HCT116 (cell line): ENCODE measurements at regions not wholly inside any gene's neighbourhood (a gene's known extent, or its start where the extent isn't known, plus 50 kb on each side); places are given as distances from the start of the nearest gene placed in this dataset.

ENCODE experiments used
- ATAC-seq: fragments of 200-7000 bp; cut with Tn5 transposase; 2 replicates; pipeline ENCODE4 v1.9.1; 2020; ENCODE audit warnings: mild to moderate bottlenecking, moderate library complexity
- BruUV-seq: library from RNA; stranded (reverse); fragments of 400-500 nt; replicated peaks from 2 replicates; lab custom pipeline; 2021; lab: Mats Ljungman, UMichigan
- CTCF ChIA-PET: fragments of 300-600 bp; sonication (Branson Sonifier 250); formaldehyde crosslinking; loops from one replicate; lab custom pipeline; 2021; ENCODE audit warnings: antibody characterized with exemption; lab: Charles Lee
- POLR2A ChIA-PET: fragments of 300-600, 350-600 bp; sonication (Branson Sonifier 250); formaldehyde crosslinking; loops from one replicate; lab custom pipeline; 2021; ENCODE audit warnings: antibody characterized with exemption; lab: Charles Lee
- RAD21 ChIA-PET, 2 experiments: fragments of 300-600 bp; sonication (Branson Sonifier 250); formaldehyde crosslinking; loops; one replicate each; lab custom pipeline; 2023; ENCODE audit warnings: low total read pairs in 2 of 2; ENCODE audit not compliant: uncharacterized antibody in 2 of 2, unreplicated experiment in 2 of 2, low non-redundant PET in 1 of 2; lab: Charles Lee
- DNase-seq: peaks from one replicate; pipeline ENCODE4 v3.0.0-alpha.2; 2010; ENCODE audit warnings: low read depth, low spot score
- H2AFZ ChIP-seq: fragments of 200-600 bp; shearing (Covaris generic), sonication (generic); 2 replicates; pipeline ENCODE4 v1.6.1; 2017; ENCODE audit warnings: low read depth, mixed run types, mixed read lengths, antibody characterized with exemption, low read length; ENCODE audit not compliant: poor library complexity, severe bottlenecking
- H3K27ac ChIP-seq: 2 replicates; pipeline ENCODE4 v1.5.1; 2012; ENCODE audit warnings: low read depth, low read length
- H3K27me3 ChIP-seq: fragments of 200-600 bp; sonication (generic); 2 replicates; pipeline ENCODE4 v1.6.1; 2016; ENCODE audit warnings: mixed run types, low read length, mixed read lengths; ENCODE audit not compliant: insufficient read depth
- H3K36me3 ChIP-seq, 2 experiments: fragments of 200-500 bp in 1 of 2; fragments of 200-600 bp in 1 of 2; sonication (Bioruptor generic) in 1 of 2; sonication (generic) in 1 of 2; 2 replicates each; pipeline versions ENCODE4 v1.5.1 to v1.6.1; 2014 to 2016; ENCODE audit warnings: low read length in 2 of 2, inconsistent platforms in 1 of 2, mixed read lengths in 1 of 2, mixed run types in 1 of 2; ENCODE audit not compliant: insufficient read depth in 2 of 2, control insufficient read depth in 1 of 2
- H3K4me1 ChIP-seq, 2 experiments: fragments of 200-600 bp in 1 of 2; sonication (generic) in 1 of 2; 2 replicates each; pipeline versions ENCODE4 v1.5.1 to v1.6.1; 2012 to 2017; ENCODE audit warnings: low read length in 2 of 2, inconsistent platforms in 1 of 2, mild to moderate bottlenecking in 1 of 2, mixed read lengths in 1 of 2, mixed run types in 1 of 2, moderate library complexity in 1 of 2; ENCODE audit not compliant: insufficient read depth in 2 of 2, control insufficient read depth in 1 of 2
- H3K4me2 ChIP-seq: fragments of 200-600 bp; sonication (generic); 2 replicates; pipeline ENCODE4 v1.6.1; 2017; ENCODE audit warnings: mixed run types, low read length, mixed read lengths
- H3K4me3 ChIP-seq, 2 experiments: fragments of 200-600 bp in 1 of 2; sonication (generic) in 1 of 2; replicated peaks in 1 of 2; 2 replicates each; pipeline ENCODE4 v1.5.1; 2011 to 2016; ENCODE audit warnings: low read length in 2 of 2, control low read depth in 1 of 2, low read depth in 1 of 2, mild to moderate bottlenecking in 1 of 2, mixed read lengths in 1 of 2, mixed run types in 1 of 2
- H3K79me2 ChIP-seq: fragments of 200-600 bp; sonication (generic); 2 replicates; pipeline ENCODE4 v1.6.1; 2017; ENCODE audit warnings: mild to moderate bottlenecking, mixed run types, low read length, moderate library complexity, mixed read lengths; ENCODE audit not compliant: insufficient read depth
- H3K9ac ChIP-seq: fragments of 200-600 bp; sonication (generic); 2 replicates; pipeline ENCODE4 v1.6.1; 2016; ENCODE audit warnings: low read length, mixed read lengths
- H3K9me2 ChIP-seq: fragments of 200-600 bp; sonication (generic), shearing (Covaris generic); 2 replicates; pipeline ENCODE4 v1.6.1; 2017; ENCODE audit warnings: mixed run types, mild to moderate bottlenecking, moderate library complexity; ENCODE audit not compliant: insufficient read depth
- H3K9me3 ChIP-seq, 2 experiments: fragments of 200-500 bp in 1 of 2; fragments of 200-600 bp in 1 of 2; sonication (Bioruptor generic) in 1 of 2; sonication (generic) in 1 of 2; 2 replicates each; pipeline ENCODE4 v1.6.1; 2014 to 2017; ENCODE audit warnings: low read length in 2 of 2, mixed read lengths in 2 of 2, inconsistent platforms in 1 of 2, low read depth in 1 of 2, mild to moderate bottlenecking in 1 of 2, mixed run types in 1 of 2, moderate library complexity in 1 of 2; ENCODE audit not compliant: control insufficient read depth in 1 of 2, insufficient read depth in 1 of 2
- H4K20me1 ChIP-seq: fragments of 200-600 bp; sonication (generic), shearing (Covaris generic); 2 replicates; pipeline ENCODE4 v1.6.1; 2017; ENCODE audit warnings: mixed run types, mild to moderate bottlenecking, moderate library complexity; ENCODE audit not compliant: insufficient read depth
- CBX3 ChIP-seq: IDR thresholded peaks from 2 replicates; pipeline ENCODE4 v1.6.1; 2012; ENCODE audit warnings: low read depth
- CEBPB ChIP-seq: IDR thresholded peaks from 2 replicates; pipeline ENCODE4 v1.6.1; 2012; ENCODE audit warnings: low read depth
- EGR1 ChIP-seq: IDR thresholded peaks from 2 replicates; pipeline ENCODE4 v1.6.1; 2012; ENCODE audit warnings: low read depth
- EZH2 ChIP-seq: fragments of 200-600 bp; sonication (generic); IDR thresholded peaks from 2 replicates; pipeline ENCODE4 v1.6.1; 2017; ENCODE audit warnings: antibody characterized with exemption, mixed run types
- EZH2phosphoT487 ChIP-seq: fragments of 200-600 bp; IDR thresholded peaks from 2 replicates; pipeline ENCODE4 v1.6.1; 2018; ENCODE audit warnings: antibody characterized with exemption, borderline replicate concordance
- FOSL1 ChIP-seq: IDR thresholded peaks from 2 replicates; pipeline ENCODE4 v1.6.1; 2012; ENCODE audit warnings: low read depth
- JUND ChIP-seq: IDR thresholded peaks from 2 replicates; pipeline ENCODE4 v1.6.1; 2012
- POLR2A ChIP-seq: IDR thresholded peaks from 2 replicates; pipeline ENCODE4 v1.7.0; 2011; ENCODE audit warnings: borderline replicate concordance; ENCODE audit not compliant: insufficient read depth, insufficient read length; ENCODE audit errors: extremely low read depth
- POLR2AphosphoS5 ChIP-seq: IDR thresholded peaks from 2 replicates; pipeline ENCODE4 v1.6.1; 2011; ENCODE audit warnings: mild to moderate bottlenecking, low read depth, low read length, moderate library complexity
- RAD21 ChIP-seq: IDR thresholded peaks from 2 replicates; pipeline ENCODE4 v1.6.1; 2012; ENCODE audit warnings: low read depth, mild to moderate bottlenecking
- SIN3A ChIP-seq: IDR thresholded peaks from 2 replicates; pipeline ENCODE4 v1.6.1; 2012; ENCODE audit warnings: low read depth
- SP1 ChIP-seq: IDR thresholded peaks from 2 replicates; pipeline ENCODE4 v1.6.1; 2012; ENCODE audit warnings: low read depth
- SRF ChIP-seq: IDR thresholded peaks from 2 replicates; pipeline ENCODE4 v1.6.1; 2012; ENCODE audit warnings: low read depth
- TCF7L2 ChIP-seq: IDR thresholded peaks from 2 replicates; pipeline ENCODE4 v1.7.0; 2011; ENCODE audit warnings: borderline replicate concordance, inconsistent platforms; ENCODE audit not compliant: insufficient read depth, insufficient read length; ENCODE audit errors: extremely low read depth
- YY1 ChIP-seq: IDR thresholded peaks from 2 replicates; pipeline ENCODE4 v1.6.1; 2011; ENCODE audit warnings: low read length, low read depth, moderate library complexity, mild to moderate bottlenecking; ENCODE audit not compliant: insufficient replicate concordance; ENCODE audit errors: extremely low read depth
- ZBTB33 ChIP-seq: IDR thresholded peaks from 2 replicates; pipeline ENCODE4 v1.6.1; 2011; ENCODE audit warnings: mild to moderate bottlenecking, low read length, moderate library complexity; ENCODE audit not compliant: insufficient replicate concordance; ENCODE audit errors: extremely low read depth
- ZFX ChIP-seq: fragments of 450-650 bp; IDR thresholded peaks from 2 replicates; pipeline ENCODE4 v1.6.1; 2017
- ZNF274 ChIP-seq: fragments of 200-500 bp; sonication (Bioruptor generic); IDR thresholded peaks from 2 replicates; pipeline ENCODE4 v1.6.1; 2014; ENCODE audit warnings: mild to moderate bottlenecking, low read depth, low read length, inconsistent platforms
- intact Hi-C: fragments of 100-400 bp; cut with micrococcal nuclease; formaldehyde crosslinking; loops from 2 replicates; pipeline ENCODE4 v1.10.0; 2022

- TF ChIP-seq ZBTB33 (no peak), TCF7L2 (no peak), JUND (no peak), SRF (no peak), POLR2AphosphoS5 (no peak), ZNF274 (no peak), SIN3A (no peak), CEBPB (no peak), YY1 (no peak), EZH2 (no peak)
Observed at GRCh38 chr20:60424267-60424902, 466.2 kb downstream of the CDH26 start (continued).

GRCh38 chr20:60427516-60427915, 469.3 kb downstream of the CDH26 start:
- CTCF ChIA-PET: no interaction called here
- BruUV-seq: no TSS peak

More at GRCh38 chr20:60427516-60427915, 469.3 kb downstream of the CDH26 start:
- TF ChIP-seq EZH2: no peak
- no peak for TF ChIP-seq ZNF274
- no peak for TF ChIP-seq POLR2AphosphoS5
- no peak for TF ChIP-seq ZBTB33
- no peak for TF ChIP-seq SP1
- TF ChIP-seq POLR2A: no peak
- no peak for TF ChIP-seq YY1
- no peak for TF ChIP-seq ZFX
- TF ChIP-seq FOSL1: no peak
- no peak for TF ChIP-seq RAD21
- no peak for TF ChIP-seq CEBPB
- no peak for TF ChIP-seq EZH2phosphoT487
- TF ChIP-seq EGR1: no peak
- no peak for TF ChIP-seq SRF
- TF ChIP-seq JUND: no peak
- no peak for TF ChIP-seq SIN3A
- no peak for TF ChIP-seq CBX3
- no peak overlapping the region for H2AFZ ChIP-seq
- H3K4me2 ChIP-seq: no peak overlapping the region
- H3K9me3 ChIP-seq: peaks cover 0 to 34% of the 10 kb centered on the region in 2 experiments; a peak in 2 of 4 replicates
- no peak overlapping the region for H3K4me3 ChIP-seq
- H3K9ac ChIP-seq: no peak overlapping the region
- ChIA-PET POLR2A (no interaction called here), RAD21 (no interaction called here)
- DNase-seq (no peak), ATAC-seq (no peak)
- no peaks in the 10 kb centered on the region for H3K27me3 ChIP-seq
- no peaks in the 10 kb centered on the region for H3K4me1 ChIP-seq
- H3K79me2 ChIP-seq: no peaks in the 10 kb centered on the region
- H3K9me2 ChIP-seq: no peaks in the 10 kb centered on the region
- no peak overlapping the region for H3K27ac ChIP-seq
- H4K20me1 ChIP-seq: no peaks in the 10 kb centered on the region
- intact Hi-C loops: no loop called here
- no peaks in the 10 kb centered on the region for H3K36me3 ChIP-seq
